GM12878 (cell line): ENCODE measurements at regions not wholly inside any gene's neighbourhood (a gene's known extent, or its start where the extent isn't known, plus 50 kb on each side); places are given as distances from the start of the nearest gene placed in this dataset.

Experiments used
- ATAC-seq: fragments of 200-7000 bp; cut with Tn5 transposase; 3 replicates; pipeline ENCODE4 v1.9.1; 2020; ENCODE audit warnings: mild to moderate bottlenecking, moderate library complexity
- BruUV-seq: library from RNA; stranded (reverse); fragments of 400-500 nt; replicated peaks from 2 replicates; lab custom pipeline; 2021; lab: Mats Ljungman, UMichigan
- CTCF ChIA-PET: fragments of 300-600 bp; sonication (Branson Sonifier 250); formaldehyde crosslinking; extraction: SDS; loops from one replicate; lab custom pipeline; 2021; ENCODE audit warnings: inconsistent platforms; lab: Yijun Ruan, JAX
- POLR2A ChIA-PET: fragments of 350-600 bp; formaldehyde crosslinking; extraction: SDS; loops from one replicate; lab custom pipeline; 2021; ENCODE audit warnings: inconsistent platforms; lab: Charles Lee
- RAD21 ChIA-PET: fragments of 300-600 bp; sonication (Branson Sonifier 250); formaldehyde crosslinking; loops from one replicate; lab custom pipeline; 2023; ENCODE audit warnings: antibody characterized with exemption; ENCODE audit not compliant: unreplicated experiment; lab: Charles Lee
- SMC1A ChIA-PET: fragments of 300-600 bp; sonication (Branson Sonifier 250); formaldehyde crosslinking; loops from one replicate; lab custom pipeline; 2023; ENCODE audit not compliant: unreplicated experiment, uncharacterized antibody; lab: Charles Lee
- DNase-seq: peaks from one replicate; pipeline ENCODE4 v3.0.0-alpha.2; 2011; ENCODE audit warnings: low read depth, low spot score
- FAIRE-seq: peaks from 3 replicates; lab custom pipeline; 2011; peaks lifted over from hg19 to GRCh38; lab: Jason Lieb, UNC
- H2AFZ ChIP-seq: 2 replicates; pipeline ENCODE4 v1.6.0; 2011; ENCODE audit warnings: low read depth, low read length, control low read depth; ENCODE audit not compliant: control insufficient read depth
- H3K27ac ChIP-seq: 2 replicates; pipeline ENCODE4 v1.5.1; 2011; ENCODE audit warnings: control low read depth; ENCODE audit not compliant: control insufficient read depth, insufficient read depth
- H3K27me3 ChIP-seq, 2 experiments: replicated peaks in 1 of 2; 2 replicates each; pipeline versions ENCODE4 v1.6.0 to v1.6.1; 2011; ENCODE audit warnings: low read length in 1 of 2; ENCODE audit not compliant: control insufficient read depth in 2 of 2, insufficient read depth in 2 of 2
- H3K36me3 ChIP-seq, 2 experiments: 2 replicates each; pipeline ENCODE4 v1.5.1; 2011; ENCODE audit warnings: low read length in 1 of 2; ENCODE audit not compliant: control insufficient read depth in 2 of 2, insufficient read depth in 2 of 2
- H3K4me1 ChIP-seq: 2 replicates; pipeline ENCODE4 v1.6.1; 2011; ENCODE audit warnings: mild to moderate bottlenecking, low read length, moderate library complexity, mixed read lengths; ENCODE audit not compliant: control insufficient read depth, insufficient read depth
- H3K4me2 ChIP-seq: 2 replicates; pipeline ENCODE4 v1.6.0; 2011; ENCODE audit warnings: control low read depth; ENCODE audit not compliant: control insufficient read depth, insufficient read depth
- H3K4me3 ChIP-seq: fragments of 200-600 bp; sonication (generic); 2 replicates; pipeline ENCODE4 v1.5.1; 2016
- H3K79me2 ChIP-seq: 2 replicates; pipeline ENCODE4 v1.6.0; 2011; ENCODE audit warnings: low read length; ENCODE audit not compliant: control insufficient read depth, insufficient read depth
- H3K9ac ChIP-seq: 2 replicates; pipeline ENCODE4 v1.8.0; 2011; ENCODE audit warnings: low read length, control low read depth, mixed read lengths; ENCODE audit not compliant: control insufficient read depth, insufficient read depth
- H3K9me3 ChIP-seq: replicated peaks from 3 replicates; pipeline ENCODE4 v1.5.1; 2011; ENCODE audit warnings: mild to moderate bottlenecking, low read length; ENCODE audit not compliant: control insufficient read depth, insufficient read depth
- H4K20me1 ChIP-seq: 2 replicates; pipeline ENCODE4 v1.6.0; 2011; ENCODE audit not compliant: control insufficient read depth, insufficient read depth
- STAT3 ChIP-seq: IDR thresholded peaks from 2 replicates; pipeline ENCODE4 v1.6.1; 2011; ENCODE audit warnings: low read depth, low read length, improper control_type of control experiment
- SUPT20H ChIP-seq: IDR thresholded peaks from 2 replicates; pipeline ENCODE4 v1.6.1; 2011; ENCODE audit warnings: low read depth, mild to moderate bottlenecking, low read length, moderate library complexity, borderline replicate concordance; ENCODE audit not compliant: control insufficient read depth
- WRNIP1 ChIP-seq: IDR thresholded peaks from 2 replicates; pipeline ENCODE4 v1.6.1; 2011; ENCODE audit warnings: low read depth, low read length, improper control_type of control experiment, borderline replicate concordance
- ZBTB11 ChIP-seq: fragments of 450-650 bp; formaldehyde crosslinking; IDR thresholded peaks from 2 replicates; pipeline ENCODE4 v1.5.0; 2022; ENCODE audit warnings: mild to moderate bottlenecking, missing genetic modification characterization
- WGBS: methylation state at CpG from one replicate; pipeline ENCODE4 v1.1.6; 2016; ENCODE audit warnings: low lambda C conversion rate; ENCODE audit not compliant: insufficient replicate concordance, insufficient coverage; ENCODE audit errors: missing lambda C conversion rate; 5-methylcytosine and 5-hydroxymethylcytosine counted together
- in situ Hi-C: fragments of 300-500 bp; cut with MboI; formaldehyde crosslinking; loops from 9 replicates; pipeline ENCODE4 v1.14.3; 2018; ENCODE audit warnings: mixed read lengths
- intact Hi-C: fragments of 100-400 bp; cut with micrococcal nuclease; formaldehyde crosslinking; loops from one replicate; pipeline ENCODE4 v1.14.2; 2022; ENCODE audit not compliant: unreplicated experiment
- TF ChIP-seq, protein P1 (sequence below): fragments of 450-650 bp; formaldehyde crosslinking; IDR thresholded peaks from 2 replicates; pipeline ENCODE4 v1.4.0; 2020; ENCODE audit warnings: mild to moderate bottlenecking, moderate library complexity

DNA sequence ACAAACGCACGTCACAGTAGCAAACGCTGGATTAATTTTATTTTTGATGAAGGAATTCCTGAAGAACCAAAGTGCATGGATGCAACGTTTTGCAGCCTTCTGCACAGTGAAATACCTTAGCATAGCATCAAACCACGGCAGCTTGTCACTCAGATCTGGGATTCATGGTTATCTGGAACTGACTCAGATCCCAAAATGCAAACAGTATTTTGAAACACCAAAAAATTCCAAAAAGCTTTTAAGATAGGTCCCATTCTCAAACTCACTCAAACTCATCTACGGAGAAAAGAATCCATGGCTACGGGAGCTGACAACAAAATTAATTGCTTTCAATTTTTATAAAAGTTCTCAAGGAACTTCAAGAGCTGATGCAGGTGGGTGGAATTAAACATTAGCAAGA, 116.2 kb upstream of the SALL4 start (continued):
- TF ChIP-seq, protein P1, sequence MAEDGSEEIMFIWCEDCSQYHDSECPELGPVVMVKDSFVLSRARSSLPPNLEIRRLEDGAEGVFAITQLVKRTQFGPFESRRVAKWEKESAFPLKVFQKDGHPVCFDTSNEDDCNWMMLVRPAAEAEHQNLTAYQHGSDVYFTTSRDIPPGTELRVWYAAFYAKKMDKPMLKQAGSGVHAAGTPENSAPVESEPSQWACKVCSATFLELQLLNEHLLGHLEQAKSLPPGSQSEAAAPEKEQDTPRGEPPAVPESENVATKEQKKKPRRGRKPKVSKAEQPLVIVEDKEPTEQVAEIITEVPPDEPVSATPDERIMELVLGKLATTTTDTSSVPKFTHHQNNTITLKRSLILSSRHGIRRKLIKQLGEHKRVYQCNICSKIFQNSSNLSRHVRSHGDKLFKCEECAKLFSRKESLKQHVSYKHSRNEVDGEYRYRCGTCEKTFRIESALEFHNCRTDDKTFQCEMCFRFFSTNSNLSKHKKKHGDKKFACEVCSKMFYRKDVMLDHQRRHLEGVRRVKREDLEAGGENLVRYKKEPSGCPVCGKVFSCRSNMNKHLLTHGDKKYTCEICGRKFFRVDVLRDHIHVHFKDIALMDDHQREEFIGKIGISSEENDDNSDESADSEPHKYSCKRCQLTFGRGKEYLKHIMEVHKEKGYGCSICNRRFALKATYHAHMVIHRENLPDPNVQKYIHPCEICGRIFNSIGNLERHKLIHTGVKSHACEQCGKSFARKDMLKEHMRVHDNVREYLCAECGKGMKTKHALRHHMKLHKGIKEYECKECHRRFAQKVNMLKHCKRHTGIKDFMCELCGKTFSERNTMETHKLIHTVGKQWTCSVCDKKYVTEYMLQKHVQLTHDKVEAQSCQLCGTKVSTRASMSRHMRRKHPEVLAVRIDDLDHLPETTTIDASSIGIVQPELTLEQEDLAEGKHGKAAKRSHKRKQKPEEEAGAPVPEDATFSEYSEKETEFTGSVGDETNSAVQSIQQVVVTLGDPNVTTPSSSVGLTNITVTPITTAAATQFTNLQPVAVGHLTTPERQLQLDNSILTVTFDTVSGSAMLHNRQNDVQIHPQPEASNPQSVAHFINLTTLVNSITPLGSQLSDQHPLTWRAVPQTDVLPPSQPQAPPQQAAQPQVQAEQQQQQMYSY (CRISPR knock-in tag), result no peak

GRCh38 chr20:51917886-51918535, 115.7 kb upstream of the SALL4 start:
- no peak for DNase-seq

More at GRCh38 chr20:51917886-51918535, 115.7 kb upstream of the SALL4 start:
- Histone ChIP-seq H3K79me2 (no peaks in the 10 kb centered on the region), H3K9ac (no peak overlapping the region), H3K36me3 (no peaks in the 10 kb centered on the region), H2AFZ (no peak overlapping the region), H3K4me3 (no peak overlapping the region), H4K20me1 (no peaks in the 10 kb centered on the region), H3K4me1 (no peaks in the 10 kb centered on the region), H3K27ac (no peak overlapping the region), H3K9me3 (no peaks in the 10 kb centered on the region), H3K27me3 (no peaks in the 10 kb centered on the region), H3K4me2 (no peak overlapping the region)
- TF ChIP-seq WRNIP1 (no peak), SUPT20H (no peak), ZBTB11 (CRISPR knock-in tag) (no peak), STAT3 (no peak)
- intact Hi-C loops (no loop called here), in situ Hi-C loops (no loop called here)
- no TSS peak for BruUV-seq
- FAIRE-seq (no peak), ATAC-seq (no peak)
- ChIA-PET SMC1A (no interaction called here), POLR2A (no interaction called here), RAD21 (no interaction called here), CTCF (no interaction called here)
- WGBS, result 57% methylated on average over 4 of the region's 4 CpGs
